ENCODE measurements at regions not wholly inside any gene's neighbourhood (a gene's known extent, or its start where the extent isn't known, plus 50 kb on each side); places are given as distances from the start of the nearest gene placed in this dataset.
"Not testable (repeated sequence)": the region's sequence is repeated elsewhere in the genome, so short reads cannot be mapped to it uniquely, and the experiment has no call there.

GRCh38 chr21:16132453-16132852 is 402.7 kb downstream of the USP25 start:
- not testable (repeated sequence) for TF ChIP-seq EZH2 (IDR thresholded peaks at IDR 0.05; ENCODE audit: insufficient read depth, poor library complexity, severe bottlenecking); EZH2phosphoT487 (IDR thresholded peaks at IDR 0.05; ENCODE audit: insufficient read depth, low read depth)

All from GM23248 (cell line).